GM19438 (cell line): ENCODE measurements at regions not wholly inside any gene's neighbourhood (a gene's known extent, or its start where the extent isn't known, plus 50 kb on each side); places are given as distances from the start of the nearest gene placed in this dataset.

Experiments
- ATAC-seq: cut with Tn5 transposase; IDR thresholded peaks from one replicate; pipeline ENCODE4 v1.9.1; 2021; ENCODE audit warnings: low read depth; ENCODE audit not compliant: unreplicated experiment

DNA sequence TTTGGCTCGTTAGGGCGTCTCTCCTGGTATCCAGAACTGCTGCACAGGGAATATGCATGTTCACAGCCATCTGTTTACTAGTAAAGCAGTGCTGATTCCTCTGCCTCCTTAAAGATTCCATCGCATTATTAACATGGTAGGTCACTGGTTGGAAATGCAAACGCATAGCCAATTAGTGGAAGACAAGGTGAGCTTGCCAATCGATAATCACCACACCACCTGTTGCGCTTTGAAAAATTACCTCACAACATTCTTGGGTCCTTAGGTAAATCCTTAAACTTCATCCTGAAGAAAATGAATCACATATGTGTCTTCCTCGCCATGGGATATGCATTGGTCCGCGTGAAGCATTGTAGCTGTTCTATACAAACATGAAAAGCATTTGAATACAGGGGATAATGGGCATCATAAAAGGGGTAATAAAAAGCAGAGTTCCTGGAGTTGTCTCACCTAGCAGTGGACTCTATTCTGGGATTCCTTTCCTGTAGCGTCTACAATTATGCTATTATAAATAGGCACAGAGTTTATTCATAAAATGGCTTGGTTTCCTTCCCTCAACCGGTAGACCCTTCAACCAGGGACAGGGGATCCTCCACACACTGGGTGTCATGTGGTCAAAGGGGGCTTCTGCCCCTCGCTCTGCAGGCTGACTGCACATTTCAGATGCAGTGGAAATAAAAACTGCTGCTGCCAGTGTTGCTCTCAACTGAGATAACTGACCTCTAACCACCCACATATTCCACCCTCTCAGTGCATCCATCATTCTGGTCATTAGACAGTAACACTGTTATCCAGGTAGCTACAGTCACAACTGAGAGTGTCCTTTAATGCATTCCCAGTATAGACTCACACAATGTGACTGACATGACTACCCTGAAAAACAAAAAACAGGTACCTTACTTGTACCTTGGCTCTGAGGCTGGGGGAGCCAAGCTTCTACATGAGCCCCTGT lies 389.2 kb upstream of the NFE2L3 start:
- no peak for ATAC-seq

DNA sequence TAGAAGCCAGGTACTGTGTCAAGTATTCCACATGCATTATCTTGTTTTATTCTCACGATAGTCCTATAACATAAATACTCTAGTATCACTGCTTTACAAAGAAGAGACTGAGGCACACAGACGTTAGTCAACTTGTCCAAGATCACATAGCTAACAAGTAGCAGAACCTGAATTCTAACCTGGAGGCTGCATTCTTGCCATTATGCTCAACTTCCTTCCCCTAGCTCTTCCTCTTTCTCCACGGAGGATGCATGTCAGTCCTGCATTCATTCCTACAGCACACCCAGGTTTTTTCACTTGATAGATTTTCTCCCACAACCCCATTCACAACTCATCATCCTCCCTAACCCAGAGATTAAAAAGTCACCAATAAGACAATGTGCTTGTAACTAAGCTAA lies 388.5 kb upstream of the NFE2L3 start:
- no peak for ATAC-seq

DNA sequence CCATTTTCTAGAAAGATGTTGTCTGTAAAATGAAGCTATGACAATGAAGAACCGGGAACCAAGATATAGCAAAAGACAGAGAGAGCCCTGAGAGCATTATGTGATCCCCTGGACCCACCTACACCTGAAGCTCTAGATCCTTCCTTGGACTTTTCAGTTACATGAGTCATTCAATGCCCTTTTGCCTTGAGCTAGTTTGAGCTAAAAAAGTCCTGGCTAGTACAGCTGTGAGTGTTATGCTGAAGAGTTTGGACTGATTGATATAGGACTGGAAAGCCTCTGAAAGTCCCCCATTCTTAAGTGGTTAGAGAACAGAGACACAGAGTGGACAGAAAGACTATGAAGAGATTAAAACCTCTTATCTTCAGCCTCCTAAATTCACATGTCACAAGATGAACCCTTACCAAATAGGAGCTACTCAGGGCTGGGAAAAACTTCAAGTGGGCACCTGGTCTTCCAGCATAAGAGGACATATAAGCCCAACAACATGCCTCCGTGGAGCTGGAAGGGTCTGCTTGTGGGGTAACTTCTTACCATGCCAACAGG lies 386.8 kb upstream of the NFE2L3 start:
- ATAC-seq: no peak

DNA sequence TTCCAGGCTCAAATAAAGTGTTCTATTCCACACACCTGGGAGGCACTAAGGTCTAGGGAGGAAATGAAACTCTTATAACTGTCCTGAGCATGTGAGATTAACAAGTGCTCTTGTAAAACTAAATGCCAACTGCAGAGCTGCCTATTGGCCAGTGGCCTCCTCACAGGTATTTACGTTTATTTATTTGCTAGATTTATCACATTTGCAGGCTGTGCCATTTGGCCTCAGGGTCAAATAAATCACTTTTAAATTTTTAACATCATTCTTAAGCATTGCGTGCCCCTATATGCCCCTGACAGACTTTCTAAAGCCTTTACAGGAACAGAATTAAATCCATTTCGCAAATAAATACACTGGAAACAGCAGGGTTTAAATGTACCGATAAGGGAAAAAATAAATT lies 381.8 kb upstream of the NFE2L3 start:
- ATAC-seq: no peak

DNA sequence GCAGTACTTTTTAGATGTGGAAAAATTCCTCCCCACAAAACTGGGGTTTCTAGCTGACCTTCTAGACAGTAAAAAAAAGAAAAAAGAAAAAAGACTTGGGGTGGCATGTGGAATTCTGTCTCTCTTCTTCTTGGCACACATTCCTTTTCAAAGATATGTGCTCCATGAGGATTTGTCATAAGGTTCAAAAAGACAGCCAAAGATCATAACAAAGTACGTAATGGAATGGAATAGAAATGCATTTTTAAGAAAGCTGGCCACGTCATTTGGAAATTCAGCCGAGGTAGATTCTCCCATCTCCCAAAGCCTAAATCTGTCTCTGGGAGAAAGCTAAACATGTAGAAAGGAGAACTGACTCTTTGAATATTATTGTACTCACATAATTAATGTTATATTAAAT lies 381.3 kb upstream of the NFE2L3 start:
- no peak for ATAC-seq

DNA sequence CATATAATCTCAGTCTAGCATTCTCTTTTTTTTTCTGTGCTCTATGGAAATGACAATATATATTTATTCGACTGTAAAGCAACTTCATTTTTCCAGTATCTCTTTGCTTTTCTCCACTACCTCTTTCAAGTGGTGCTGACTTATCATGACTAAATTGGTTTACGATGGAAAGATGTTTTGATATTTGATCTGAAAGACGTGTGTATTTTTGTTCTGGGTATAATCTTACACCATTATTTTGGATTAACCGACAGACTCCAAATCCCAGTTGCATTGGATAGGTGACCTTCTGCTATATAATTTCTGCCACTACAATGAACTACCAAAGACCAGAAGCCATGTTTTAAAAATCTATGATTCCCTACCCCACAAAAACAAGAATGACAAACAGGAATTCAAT lies 380.5 kb upstream of the NFE2L3 start:
- no peak for ATAC-seq

DNA sequence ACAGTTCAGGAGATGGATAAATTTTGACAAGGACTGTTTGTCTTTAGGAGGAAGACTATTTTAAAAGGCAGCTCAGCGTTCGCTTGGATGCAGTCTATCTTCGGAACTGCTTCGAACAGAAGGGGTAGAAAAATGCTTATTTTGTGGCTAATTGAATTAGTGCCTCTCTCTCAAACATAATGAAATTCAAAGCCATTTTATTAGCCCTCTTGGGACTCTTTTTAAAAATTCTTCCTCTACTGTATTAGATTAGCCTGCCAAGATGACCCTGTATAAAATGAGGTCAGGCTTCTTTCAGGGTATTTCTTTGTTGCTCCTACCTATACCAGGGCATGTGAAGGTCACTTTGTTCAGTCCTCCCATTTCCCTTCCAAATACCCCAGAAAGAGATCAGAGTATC lies 379.2 kb upstream of the NFE2L3 start:
- ATAC-seq: no peak

DNA sequence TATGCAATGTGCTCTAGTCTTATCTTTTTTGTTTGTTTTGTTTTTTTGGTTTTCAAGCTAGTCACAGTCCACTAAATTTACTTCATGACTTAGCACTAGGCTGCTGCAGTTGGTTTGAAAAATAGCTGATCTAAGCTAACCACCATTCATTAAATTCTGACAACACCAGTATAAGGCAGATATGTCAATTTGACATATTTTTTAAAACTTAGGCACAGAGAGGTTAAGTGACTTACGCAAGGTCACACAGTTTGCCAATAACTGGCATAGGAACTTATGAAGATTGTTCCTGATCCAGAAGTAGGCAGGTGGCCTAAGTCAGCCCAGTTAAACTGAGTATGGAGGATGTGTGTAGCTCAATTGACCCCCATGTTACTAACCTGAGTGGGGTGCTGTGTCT lies 377.3 kb upstream of the NFE2L3 start:
- no peak for ATAC-seq

DNA sequence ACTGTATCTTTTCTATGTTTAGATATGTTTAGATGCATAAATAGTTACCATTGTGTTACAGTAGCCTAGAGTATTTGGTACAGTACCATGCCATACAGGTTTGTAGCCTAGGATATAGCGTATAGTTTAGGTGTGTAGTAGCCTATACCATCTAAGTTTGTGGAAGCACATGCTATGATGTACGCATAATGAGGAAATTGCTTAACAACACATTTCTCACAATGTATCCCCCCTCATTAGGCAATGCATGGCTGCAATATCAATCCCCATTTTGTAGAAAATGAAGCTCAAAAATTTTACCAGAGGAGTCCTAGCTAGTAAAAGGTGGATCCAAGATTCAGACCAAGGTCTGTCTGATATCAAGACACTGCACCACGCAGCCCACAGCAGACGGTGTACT lies 376.4 kb upstream of the NFE2L3 start:
- ATAC-seq: no peak

DNA sequence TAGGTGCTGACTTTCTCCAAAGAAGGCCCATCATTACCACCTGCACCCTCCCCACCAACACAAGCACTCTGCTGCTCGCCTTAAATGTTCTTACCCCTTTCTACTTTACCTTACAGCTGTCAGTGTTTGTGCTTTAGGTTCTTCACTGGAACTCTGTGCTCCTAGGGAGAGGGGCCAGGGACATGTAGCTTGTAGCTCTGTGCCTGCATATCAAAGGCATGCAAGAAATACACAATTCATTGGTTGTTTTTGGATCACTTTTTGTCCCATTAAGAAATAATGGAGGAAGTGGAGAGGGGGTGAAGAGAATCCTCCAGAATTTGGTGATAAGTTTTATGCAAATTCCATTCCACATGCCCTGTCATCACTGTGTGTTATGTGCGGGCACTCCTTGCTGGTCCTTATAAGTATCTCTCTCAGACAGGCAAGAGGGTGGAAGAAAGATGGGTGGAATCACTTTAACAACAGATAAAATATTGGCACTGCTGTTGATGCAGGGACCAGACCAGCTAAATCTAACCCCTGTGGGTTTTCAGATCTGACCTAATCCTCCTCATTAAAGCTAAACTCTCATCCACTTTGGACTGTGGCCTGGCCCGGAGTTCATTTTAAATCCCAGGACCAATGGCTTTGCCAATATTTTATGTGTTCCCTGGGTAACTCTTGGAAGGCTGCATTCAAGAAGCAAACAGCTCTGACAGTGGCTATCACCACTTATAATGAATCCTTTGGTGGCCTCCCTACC lies 375.8 kb upstream of the NFE2L3 start:
- ATAC-seq: no peak

DNA sequence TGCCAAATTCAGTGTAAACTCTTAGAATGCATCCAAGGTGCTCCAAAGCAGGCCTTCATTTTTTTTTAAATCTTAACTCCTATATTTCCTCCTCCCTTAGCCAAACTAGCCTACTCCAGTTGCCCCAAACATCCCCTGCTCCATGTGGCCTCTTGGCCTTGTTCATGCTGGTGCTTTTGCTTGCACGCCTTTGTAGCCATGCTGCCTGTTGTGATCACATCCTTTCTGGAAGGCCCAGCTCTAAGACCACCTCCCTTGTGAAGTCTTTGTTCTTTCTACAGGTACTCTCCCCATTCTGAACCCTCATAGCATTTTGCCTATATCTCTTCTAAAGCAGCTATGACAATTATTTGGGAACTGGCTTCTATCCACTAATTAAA lies 375.3 kb upstream of the NFE2L3 start:
- ATAC-seq: no peak

DNA sequence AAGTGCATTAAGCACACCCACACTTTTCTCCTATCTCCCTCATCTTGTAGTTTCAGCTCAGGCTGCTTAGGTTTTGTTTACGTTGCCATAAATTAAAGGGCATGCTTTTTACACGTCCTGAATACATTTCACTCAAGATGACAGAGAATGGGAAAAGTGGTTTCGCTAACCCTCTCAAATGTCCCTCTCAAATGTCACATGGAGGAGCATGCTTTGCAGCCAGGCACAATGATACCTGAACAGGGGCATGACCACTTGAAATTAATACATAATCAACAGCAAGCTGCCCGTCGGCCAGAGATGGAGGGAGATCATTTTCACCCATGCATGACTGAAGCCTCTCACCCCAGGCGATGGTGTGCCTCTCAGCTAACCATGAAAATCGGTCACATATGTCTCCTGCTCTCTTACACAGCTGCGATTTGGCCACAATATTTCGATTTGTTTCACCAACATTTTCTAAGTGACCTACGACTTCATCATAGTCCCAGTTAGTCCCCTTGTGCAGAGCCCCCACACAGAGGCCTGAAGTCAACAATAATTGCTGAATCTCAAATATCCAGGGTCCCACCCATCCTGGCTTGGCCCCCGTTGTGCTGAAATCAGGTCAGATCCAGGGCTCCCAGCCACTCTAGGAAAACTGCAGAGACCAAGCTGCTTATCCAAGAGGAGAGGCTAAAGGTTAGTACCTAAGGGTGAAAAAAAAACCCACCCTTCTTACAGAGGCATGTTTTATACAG lies 373.9 kb upstream of the NFE2L3 start:
- ATAC-seq: no peak

DNA sequence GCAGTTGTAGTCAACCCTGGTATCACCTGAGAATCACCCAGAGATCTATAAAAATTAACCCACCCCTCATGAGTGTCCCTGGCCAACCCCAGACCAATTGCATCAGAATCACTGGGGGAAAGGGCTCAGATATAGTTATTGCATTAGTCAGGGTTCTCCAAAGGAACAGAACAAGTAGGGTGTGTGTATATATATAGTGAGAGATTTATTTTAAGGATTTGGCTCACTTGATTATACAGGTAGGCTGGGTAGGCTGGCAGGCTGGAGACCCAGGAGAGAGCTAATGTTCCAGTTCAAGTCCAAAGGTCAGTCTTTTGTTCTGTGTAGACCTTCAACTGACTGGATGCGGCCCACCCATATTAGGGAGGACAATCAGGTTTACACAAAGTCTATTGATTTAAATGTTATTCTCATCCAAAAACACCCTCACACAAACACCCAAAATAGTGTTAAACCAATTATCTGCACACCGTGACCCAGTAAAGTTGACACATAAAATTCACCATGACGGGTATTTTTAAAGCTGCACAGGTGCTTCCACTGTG lies 372.9 kb upstream of the NFE2L3 start:
- no peak for ATAC-seq

DNA sequence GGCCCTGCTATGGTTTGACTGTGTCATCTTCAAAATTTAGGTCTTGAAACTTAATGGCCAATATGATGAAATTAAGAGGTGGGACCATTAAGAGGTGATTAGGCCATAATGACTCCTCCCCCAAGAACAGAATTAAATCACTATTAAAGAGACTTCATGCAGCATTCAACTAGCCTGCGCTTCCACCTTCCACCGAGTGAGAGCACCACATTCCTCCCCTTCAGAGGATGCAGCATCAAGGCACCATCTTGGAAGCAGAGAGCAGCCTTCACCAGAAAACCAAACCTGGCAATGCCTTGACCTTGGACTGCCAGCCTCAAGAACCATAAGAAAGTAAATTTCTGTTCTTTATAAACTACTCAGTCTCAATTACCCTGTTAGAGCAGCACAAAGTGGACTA lies 371.1 kb upstream of the NFE2L3 start:
- no peak for ATAC-seq

DNA sequence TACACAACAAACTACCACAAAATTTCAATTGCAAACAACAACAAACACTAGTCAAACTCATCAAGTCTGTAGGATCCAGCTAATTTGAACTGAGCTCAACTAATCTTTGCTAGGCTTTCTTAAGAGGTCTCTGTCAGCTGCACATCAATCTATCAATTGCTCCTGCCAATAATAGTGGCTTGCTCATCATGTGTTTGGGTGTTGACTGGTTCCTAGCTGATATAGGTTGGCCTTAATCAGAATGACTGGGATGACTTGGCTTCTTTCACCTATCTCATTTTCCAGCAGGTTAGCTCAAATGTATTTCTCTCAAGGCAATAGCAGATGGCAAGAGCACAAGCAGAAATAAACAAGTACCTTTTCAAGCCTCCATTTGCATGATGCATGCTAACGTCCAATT lies 370.3 kb upstream of the NFE2L3 start:
- ATAC-seq: no peak

DNA sequence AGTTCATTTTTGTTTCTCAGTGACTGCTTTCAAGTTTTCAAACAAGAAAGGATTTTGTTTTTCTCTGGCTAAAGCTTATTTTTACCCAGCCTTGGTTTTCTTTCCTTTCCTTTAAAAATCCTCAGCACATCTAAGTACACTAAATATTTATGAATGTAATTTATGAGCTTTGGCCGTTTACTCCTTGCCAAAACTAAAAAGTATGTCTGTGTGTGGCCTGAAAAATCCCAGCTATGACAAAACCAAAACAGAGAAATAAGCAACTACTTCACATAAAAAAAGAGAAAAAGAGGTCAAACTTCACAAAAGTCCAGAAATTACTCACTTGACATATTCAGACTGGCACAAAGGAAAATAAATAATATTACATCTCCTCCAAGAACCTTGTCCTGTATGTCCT lies 365.1 kb upstream of the NFE2L3 start:
- no peak for ATAC-seq

DNA sequence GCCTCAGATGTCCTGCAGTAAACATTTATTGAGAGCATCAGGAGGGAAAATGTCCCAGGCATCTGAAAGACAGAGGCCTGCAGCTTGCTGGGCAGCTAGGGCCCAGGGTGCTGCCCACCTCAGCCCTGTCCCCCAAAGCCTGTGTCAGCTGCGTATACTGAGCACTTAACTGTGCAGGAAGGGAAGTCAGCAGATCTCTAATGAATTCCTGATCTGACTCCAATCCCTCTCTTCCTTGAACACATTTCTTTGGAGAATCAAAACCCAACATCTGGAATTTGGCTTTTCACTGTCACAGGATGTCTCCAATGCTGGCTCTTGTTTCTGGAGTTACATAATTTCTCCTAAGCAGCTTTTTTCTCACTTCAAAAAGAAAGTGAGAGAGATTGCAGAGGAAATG lies 364.7 kb upstream of the NFE2L3 start:
- ATAC-seq: no peak

DNA sequence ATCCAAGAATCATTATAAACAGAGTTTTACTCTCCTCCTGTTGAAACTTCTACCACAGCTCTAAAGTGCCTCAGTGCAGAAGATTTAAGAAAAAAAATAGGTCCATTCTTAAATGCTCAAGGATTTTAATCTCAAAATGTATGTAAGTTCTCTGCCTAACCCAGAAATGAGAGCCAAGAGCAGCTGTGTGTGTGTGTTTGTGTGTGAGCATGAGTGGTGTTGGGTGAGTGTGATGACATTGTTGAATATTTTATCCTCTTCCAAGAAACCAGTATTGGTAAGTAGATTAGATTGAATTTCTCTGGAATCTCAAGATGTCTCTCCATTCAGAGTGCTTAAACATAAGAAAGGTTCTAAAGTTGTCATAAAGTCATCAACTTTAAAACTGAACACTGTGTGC lies 363.6 kb upstream of the NFE2L3 start:
- no peak for ATAC-seq

DNA sequence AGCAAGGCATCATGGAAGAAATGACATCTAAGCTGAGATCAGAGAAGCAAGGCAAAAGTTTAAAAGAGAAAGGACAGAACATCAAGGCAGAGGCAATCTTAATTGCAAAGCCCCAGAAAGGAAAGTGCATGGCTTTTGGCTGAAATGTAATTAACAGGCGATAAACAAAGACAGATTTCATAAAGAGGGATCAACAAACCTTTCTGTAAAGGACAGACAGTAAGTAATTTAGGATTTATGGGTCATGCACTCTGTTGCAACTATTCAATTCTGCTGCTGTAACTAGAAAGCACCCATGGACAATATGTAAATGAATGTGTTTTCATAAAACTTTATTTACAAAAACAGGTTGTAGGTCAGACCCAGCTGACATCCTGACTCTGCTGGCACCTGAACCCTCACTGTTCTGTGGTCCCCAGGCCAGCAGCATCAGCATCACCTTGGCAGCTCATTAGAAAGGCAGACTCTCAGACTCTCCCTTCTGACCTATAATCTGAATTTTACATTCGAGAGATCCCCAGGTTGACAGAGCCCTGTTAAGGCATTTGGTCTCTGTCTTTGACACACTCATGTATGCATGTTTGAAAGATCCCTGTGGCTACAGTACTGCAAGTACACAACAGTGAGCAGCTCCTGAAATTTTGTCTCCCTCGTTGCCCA lies 362.9 kb upstream of the NFE2L3 start:
- ATAC-seq: no peak
